CD14-positive monocyte (primary cell): ENCODE measurements at regions not wholly inside any gene's neighbourhood (a gene's known extent, or its start where the extent isn't known, plus 50 kb on each side); places are given as distances from the start of the nearest gene placed in this dataset.

Experiments used
- DNase-seq, 3 donors: peaks; one replicate each; pipeline ENCODE4 v3.0.0-alpha.2; 2011 to 2022
- H2AFZ ChIP-seq: 2 replicates; pipeline ENCODE4 v1.6.0; 2012; ENCODE audit warnings: mild to moderate bottlenecking, low read depth, low read length, inconsistent platforms; ENCODE audit not compliant: insufficient read depth, poor library complexity, severe bottlenecking
- H3K27ac ChIP-seq, 2 donors: 1 replicate in 1 of 2; 2 replicates in 1 of 2; pipeline ENCODE4 v1.5.1; 2012 to 2013; ENCODE audit warnings: low read length in 2 of 2, control low read depth in 1 of 2, inconsistent platforms in 1 of 2, low read depth in 1 of 2, mild to moderate bottlenecking in 1 of 2
- H3K27me3 ChIP-seq, 2 donors: one replicate each; pipeline versions ENCODE4 v1.6.0 to v1.6.1; 2011 to 2013; ENCODE audit warnings: low read length in 2 of 2; ENCODE audit not compliant: control insufficient read depth in 2 of 2, insufficient read depth in 2 of 2
- H3K36me3 ChIP-seq, 2 donors: replicated peaks in 1 of 2; 1 replicate in 1 of 2; 2 replicates in 1 of 2; pipeline versions ENCODE4 v1.5.1 to v1.6.1; 2012 to 2013; ENCODE audit warnings: low read length in 2 of 2, control low read depth in 1 of 2, inconsistent platforms in 1 of 2, mild to moderate bottlenecking in 1 of 2; ENCODE audit not compliant: insufficient read depth in 2 of 2, control insufficient read depth in 1 of 2
- H3K4me1 ChIP-seq, 2 donors: 1 replicate in 1 of 2; 2 replicates in 1 of 2; pipeline versions ENCODE4 v1.5.1 to v1.6.1; 2012 to 2013; ENCODE audit warnings: low read length in 2 of 2, control low read depth in 1 of 2, inconsistent platforms in 1 of 2, mild to moderate bottlenecking in 1 of 2, moderate library complexity in 1 of 2; ENCODE audit not compliant: insufficient read depth in 2 of 2, control insufficient read depth in 1 of 2
- H3K4me2 ChIP-seq: replicated peaks from 2 replicates; pipeline ENCODE3; 2012; ENCODE audit warnings: low read length, moderate library complexity, mild to moderate bottlenecking; ENCODE audit not compliant: poor library complexity, severe bottlenecking; ENCODE audit errors: extremely low read depth
- H3K4me3 ChIP-seq, 3 experiments: fragments of 200-600 bp in 1 of 3; sonication (generic) in 1 of 3; replicated peaks in 1 of 3; 1 replicate in 2 of 3; 2 replicates in 1 of 3; pipeline ENCODE4 v1.5.1; 2011 to 2013; ENCODE audit warnings: low read length in 3 of 3, mild to moderate bottlenecking in 3 of 3, control low read depth in 2 of 3, low read depth in 2 of 3, inconsistent platforms in 1 of 3, moderate library complexity in 1 of 3
- H3K79me2 ChIP-seq: 2 replicates; pipeline ENCODE4 v1.6.0; 2012; ENCODE audit warnings: mild to moderate bottlenecking, control low read depth, inconsistent platforms, low read length, moderate library complexity; ENCODE audit not compliant: insufficient read depth
- H3K9ac ChIP-seq: 2 replicates; pipeline ENCODE4 v1.6.0; 2017; ENCODE audit warnings: low read length, mild to moderate bottlenecking; ENCODE audit not compliant: insufficient read depth, poor library complexity, severe bottlenecking
- H3K9me3 ChIP-seq, 2 donors: replicated peaks in 1 of 2; 1 replicate in 1 of 2; 2 replicates in 1 of 2; pipeline versions ENCODE4 v1.5.1 to v1.6.1; 2012 to 2013; ENCODE audit warnings: low read length in 2 of 2, control low read depth in 1 of 2; ENCODE audit not compliant: control insufficient read depth in 1 of 2, insufficient read depth in 1 of 2
- H4K20me1 ChIP-seq: 2 replicates; pipeline ENCODE4 v1.6.0; 2012; ENCODE audit warnings: mild to moderate bottlenecking, low read length, control low read depth, moderate library complexity; ENCODE audit not compliant: insufficient read depth
- H3K27ac Mint-ChIP-seq, 7 donors: one replicate each; pipeline ENCODE4 v1.8.0; 2020; ENCODE audit warnings: mild to moderate bottlenecking in 7 of 7, mixed read lengths in 7 of 7, moderate library complexity in 6 of 7, inconsistent platforms in 2 of 7
- H3K27me3 Mint-ChIP-seq, 3 donors: one replicate each; pipeline ENCODE4 v1.8.0; 2021 to 2022; ENCODE audit warnings: low read depth in 3 of 3, mild to moderate bottlenecking in 3 of 3, mixed read lengths in 3 of 3, moderate library complexity in 3 of 3, inconsistent platforms in 1 of 3
- H3K36me3 Mint-ChIP-seq, 2 donors: one replicate each; pipeline ENCODE4 v1.8.0; 2020; ENCODE audit warnings: mixed read lengths in 2 of 2, inconsistent platforms in 1 of 2, mild to moderate bottlenecking in 1 of 2
- H3K4me1 Mint-ChIP-seq: one replicate; pipeline ENCODE4 v1.8.0; 2020; ENCODE audit warnings: mild to moderate bottlenecking, mixed read lengths
- H3K4me3 Mint-ChIP-seq, 2 donors: one replicate each; pipeline ENCODE4 v1.8.0; 2020; ENCODE audit warnings: mild to moderate bottlenecking in 2 of 2, mixed read lengths in 2 of 2, moderate library complexity in 1 of 2
- H3K9me3 Mint-ChIP-seq, 7 donors: one replicate each; pipeline ENCODE4 v1.8.0; 2020 to 2022; ENCODE audit warnings: mixed read lengths in 7 of 7, mild to moderate bottlenecking in 6 of 7, moderate library complexity in 6 of 7, inconsistent platforms in 2 of 7
- WGBS: methylation state at CpG from one replicate; pipeline ENCODE4 v1.1.5; 2013; ENCODE audit warnings: missing lambda C conversion rate; ENCODE audit not compliant: insufficient coverage; 5-methylcytosine and 5-hydroxymethylcytosine counted together
- intact Hi-C, 2 donors: fragments of 100-400 bp; cut with micrococcal nuclease; formaldehyde crosslinking; loops; one replicate each; pipeline versions ENCODE4 v1.15.0 to v1.15.1; 2023
- TF ChIP-seq, protein P1 (sequence below): fragments of 200-600 bp; IDR thresholded peaks from one replicate; pipeline ENCODE4 v1.8.0; 2022; ENCODE audit warnings: antibody characterized with exemption, mild to moderate bottlenecking

DNA sequence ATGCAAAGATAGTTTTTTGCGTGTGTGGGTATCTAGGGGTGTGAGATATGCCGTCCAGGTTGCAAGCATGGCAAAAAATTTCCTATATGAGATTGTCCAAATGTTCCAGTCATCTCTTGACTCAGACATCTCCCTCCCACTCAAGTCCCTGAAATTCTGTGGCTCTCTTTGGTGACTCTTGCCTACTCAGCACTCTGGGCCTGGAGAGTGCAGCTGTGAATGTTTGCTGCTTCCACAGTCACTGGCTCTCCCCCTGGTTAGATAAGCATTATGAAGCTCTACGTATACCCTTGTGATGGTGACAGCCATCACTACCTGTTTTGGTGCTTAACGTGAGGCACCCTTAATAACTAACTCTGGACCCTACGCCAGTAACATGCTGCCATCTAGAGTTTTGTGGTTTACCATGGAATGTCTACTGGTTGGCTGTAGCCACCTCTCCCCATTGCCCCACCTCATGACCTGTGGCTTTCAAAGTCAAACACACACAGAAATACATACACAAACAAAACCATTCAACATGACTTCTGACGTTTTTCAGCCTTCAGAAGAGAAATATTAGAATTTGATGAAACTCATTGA is 621.9 kb upstream of the CITED2 start:
- DNase-seq = no peak
- H3K9me3 ChIP-seq = peaks cover 0 to 6% of the 10 kb centered on the region in 2 donors
- H3K4me2 ChIP-seq = no peak overlapping the region
- Mint-ChIP-seq H3K27ac (no peak overlapping the region), H3K36me3 (no peaks in the 10 kb centered on the region), H3K4me3 (no peak overlapping the region), H3K9me3 (peaks cover 0 to 14% (median 9%) of the 10 kb centered on the region in 7 donors), H3K27me3 (peaks cover 0 to 2% (median 0%) of the 10 kb centered on the region in 3 donors), H3K4me1 (no peaks in the 10 kb centered on the region)
- WGBS = no CpG with 5 or more reads among the region's 6 CpGs
- TF ChIP-seq, protein P1, sequence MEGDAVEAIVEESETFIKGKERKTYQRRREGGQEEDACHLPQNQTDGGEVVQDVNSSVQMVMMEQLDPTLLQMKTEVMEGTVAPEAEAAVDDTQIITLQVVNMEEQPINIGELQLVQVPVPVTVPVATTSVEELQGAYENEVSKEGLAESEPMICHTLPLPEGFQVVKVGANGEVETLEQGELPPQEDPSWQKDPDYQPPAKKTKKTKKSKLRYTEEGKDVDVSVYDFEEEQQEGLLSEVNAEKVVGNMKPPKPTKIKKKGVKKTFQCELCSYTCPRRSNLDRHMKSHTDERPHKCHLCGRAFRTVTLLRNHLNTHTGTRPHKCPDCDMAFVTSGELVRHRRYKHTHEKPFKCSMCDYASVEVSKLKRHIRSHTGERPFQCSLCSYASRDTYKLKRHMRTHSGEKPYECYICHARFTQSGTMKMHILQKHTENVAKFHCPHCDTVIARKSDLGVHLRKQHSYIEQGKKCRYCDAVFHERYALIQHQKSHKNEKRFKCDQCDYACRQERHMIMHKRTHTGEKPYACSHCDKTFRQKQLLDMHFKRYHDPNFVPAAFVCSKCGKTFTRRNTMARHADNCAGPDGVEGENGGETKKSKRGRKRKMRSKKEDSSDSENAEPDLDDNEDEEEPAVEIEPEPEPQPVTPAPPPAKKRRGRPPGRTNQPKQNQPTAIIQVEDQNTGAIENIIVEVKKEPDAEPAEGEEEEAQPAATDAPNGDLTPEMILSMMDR = no peak
- H3K27ac ChIP-seq = no peak overlapping the region
- no peaks in the 10 kb centered on the region for H3K4me1 ChIP-seq
- H3K79me2 ChIP-seq = no peaks in the 10 kb centered on the region
- no peaks in the 10 kb centered on the region for H3K27me3 ChIP-seq
- H2AFZ ChIP-seq = no peak overlapping the region
- H3K4me3 ChIP-seq = no peak overlapping the region
- H3K9ac ChIP-seq = no peak overlapping the region
- intact Hi-C loops = no loop called here
- no peaks in the 10 kb centered on the region for H3K36me3 ChIP-seq
- no peaks in the 10 kb centered on the region for H4K20me1 ChIP-seq

DNA sequence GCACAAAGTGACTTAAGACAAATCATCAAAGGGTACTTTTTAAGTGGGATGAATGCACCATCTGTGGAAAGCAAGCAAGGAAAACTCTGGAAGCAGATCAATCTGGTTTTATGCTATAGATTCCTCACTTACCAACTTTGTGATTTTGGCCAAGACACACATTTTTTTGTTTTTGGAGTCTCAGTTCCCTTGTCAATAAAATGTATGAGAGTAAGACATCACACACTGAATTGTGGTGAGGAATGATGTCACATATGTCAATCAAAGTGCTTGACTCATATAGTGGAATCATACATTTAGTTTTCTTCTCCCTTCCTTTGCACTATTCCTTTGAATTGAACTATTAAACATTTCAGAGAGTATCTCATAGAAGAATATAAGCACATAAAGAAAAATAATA is 620.5 kb upstream of the CITED2 start:
- no peak overlapping the region for H3K4me2 ChIP-seq
- Mint-ChIP-seq H3K36me3 (no peaks in the 10 kb centered on the region), H3K9me3 (peaks cover 0 to 14% (median 8%) of the 10 kb centered on the region in 7 donors), H3K4me3 (no peak overlapping the region), H3K27ac (no peak overlapping the region), H3K4me1 (peaks cover 3% of the 10 kb centered on the region), H3K27me3 (peaks cover 0 to 2% (median 0%) of the 10 kb centered on the region in 3 donors)
- TF ChIP-seq, protein P1 = no peak
- intact Hi-C loops = no loop called here
- no peaks in the 10 kb centered on the region for H4K20me1 ChIP-seq
- H3K9me3 ChIP-seq = peaks cover 0 to 6% of the 10 kb centered on the region in 2 donors
- H3K36me3 ChIP-seq = no peaks in the 10 kb centered on the region
- no peak overlapping the region for H3K9ac ChIP-seq
- H3K79me2 ChIP-seq = no peaks in the 10 kb centered on the region
- H3K27ac ChIP-seq = no peak overlapping the region
- no peak for DNase-seq
- no peak overlapping the region for H3K4me3 ChIP-seq
- no peaks in the 10 kb centered on the region for H3K27me3 ChIP-seq
- H2AFZ ChIP-seq = no peak overlapping the region
- H3K4me1 ChIP-seq = no peaks in the 10 kb centered on the region
